Mesenchymal stem cell (in vitro differentiated cells and primary cell): ENCODE measurements at regions not wholly inside any gene's neighbourhood (a gene's known extent, or its start where the extent isn't known, plus 50 kb on each side); places are given as distances from the start of the nearest gene placed in this dataset.

ENCODE experiments used
- DNase-seq: peaks from one replicate; pipeline ENCODE4 v3.0.0-alpha.2; 2013
- H2AFZ ChIP-seq: one replicate; pipeline ENCODE4 v1.6.1; 2013; ENCODE audit warnings: low read depth, mild to moderate bottlenecking, control low read depth, inconsistent platforms, low read length, moderate library complexity
- H2AK5ac ChIP-seq: 2 replicates; pipeline ENCODE4 v1.6.1; 2013; ENCODE audit warnings: low read length, moderate library complexity, mild to moderate bottlenecking, inconsistent platforms; ENCODE audit not compliant: severe bottlenecking
- H2BK120ac ChIP-seq: one replicate; pipeline ENCODE4 v1.6.1; 2013; ENCODE audit warnings: low read depth, mild to moderate bottlenecking, inconsistent platforms, low read length, moderate library complexity
- H2BK12ac ChIP-seq, 2 experiments: one replicate each; pipeline ENCODE4 v1.6.1; 2013; ENCODE audit warnings: inconsistent platforms in 2 of 2, low read length in 2 of 2, mild to moderate bottlenecking in 2 of 2, moderate library complexity in 2 of 2, control low read depth in 1 of 2
- H2BK15ac ChIP-seq: one replicate; pipeline ENCODE4 v1.6.1; 2013; ENCODE audit warnings: mild to moderate bottlenecking, low read depth, inconsistent platforms; ENCODE audit not compliant: poor library complexity, severe bottlenecking
- H2BK5ac ChIP-seq: 2 replicates; pipeline ENCODE4 v1.6.1; 2013; ENCODE audit warnings: low read depth, mild to moderate bottlenecking, low read length, control low read depth, inconsistent platforms; ENCODE audit not compliant: poor library complexity, severe bottlenecking
- H3K14ac ChIP-seq, 2 experiments: one replicate each; pipeline ENCODE4 v1.6.1; 2013; ENCODE audit warnings: inconsistent platforms in 2 of 2, low read length in 2 of 2, control low read depth in 1 of 2, mild to moderate bottlenecking in 1 of 2, moderate library complexity in 1 of 2
- H3K18ac ChIP-seq, 2 experiments: one replicate each; pipeline ENCODE4 v1.6.1; 2013; ENCODE audit warnings: inconsistent platforms in 2 of 2, low read length in 2 of 2, control low read depth in 1 of 2, low read depth in 1 of 2, mild to moderate bottlenecking in 1 of 2
- H3K23ac ChIP-seq, 2 experiments: one replicate each; pipeline ENCODE4 v1.6.1; 2013; ENCODE audit warnings: inconsistent platforms in 2 of 2, low read length in 2 of 2, mild to moderate bottlenecking in 2 of 2, moderate library complexity in 2 of 2, control low read depth in 1 of 2
- H3K27ac ChIP-seq: 2 replicates; pipeline ENCODE4 v1.5.1; 2013; ENCODE audit warnings: mild to moderate bottlenecking, moderate library complexity, low read length, control low read depth, inconsistent platforms; ENCODE audit not compliant: poor library complexity, severe bottlenecking
- H3K27me3 ChIP-seq, 2 experiments: 2 replicates each; pipeline versions ENCODE4 v1.6.1 to v1.7.0; 2013; ENCODE audit warnings: low read length in 2 of 2, mild to moderate bottlenecking in 2 of 2, moderate library complexity in 2 of 2, control low read depth in 1 of 2, inconsistent platforms in 1 of 2; ENCODE audit not compliant: control insufficient read depth in 1 of 2, insufficient read depth in 1 of 2
- H3K36me3 ChIP-seq, 2 experiments: 2 replicates each; pipeline versions ENCODE4 v1.6.1 to v1.7.0; 2013; ENCODE audit warnings: low read length in 2 of 2, control low read depth in 1 of 2, inconsistent platforms in 1 of 2, low read depth in 1 of 2, mild to moderate bottlenecking in 1 of 2; ENCODE audit not compliant: insufficient read depth in 2 of 2, control insufficient read depth in 1 of 2
- H3K4ac ChIP-seq, 2 experiments: one replicate each; pipeline ENCODE4 v1.6.1; 2013; ENCODE audit warnings: inconsistent platforms in 2 of 2, low read length in 2 of 2, mild to moderate bottlenecking in 2 of 2, moderate library complexity in 2 of 2, control low read depth in 1 of 2, low read depth in 1 of 2
- H3K4me1 ChIP-seq: 2 replicates; pipeline ENCODE4 v1.6.1; 2013; ENCODE audit warnings: low read depth, low read length, control low read depth; ENCODE audit not compliant: control insufficient read depth, insufficient read depth
- H3K4me2 ChIP-seq: 2 replicates; pipeline ENCODE4 v1.6.1; 2013; ENCODE audit warnings: low read length, mild to moderate bottlenecking, inconsistent platforms; ENCODE audit not compliant: poor library complexity, severe bottlenecking
- H3K4me3 ChIP-seq, 2 experiments: 2 replicates each; pipeline versions ENCODE4 v1.5.1 to v1.7.0; 2013; ENCODE audit warnings: low read length in 2 of 2, mild to moderate bottlenecking in 2 of 2, control low read depth in 1 of 2, low read depth in 1 of 2; ENCODE audit not compliant: insufficient read depth in 1 of 2
- H3K79me1 ChIP-seq: replicated peaks from 2 replicates; pipeline ENCODE4 v1.6.1; 2013; ENCODE audit warnings: mild to moderate bottlenecking, control low read depth, low read length, inconsistent platforms; ENCODE audit not compliant: poor library complexity, severe bottlenecking
- H3K9ac ChIP-seq: 2 replicates; pipeline ENCODE4 v1.7.0; 2013; ENCODE audit warnings: mild to moderate bottlenecking, low read length, moderate library complexity
- H3K9me3 ChIP-seq: 2 replicates; pipeline ENCODE4 v1.7.0; 2013; ENCODE audit warnings: mild to moderate bottlenecking, low read length; ENCODE audit not compliant: control insufficient read depth
- H4K8ac ChIP-seq: one replicate; pipeline ENCODE4 v1.6.1; 2013; ENCODE audit warnings: inconsistent platforms, mild to moderate bottlenecking, low read length, moderate library complexity
- H4K91ac ChIP-seq: one replicate; pipeline ENCODE4 v1.6.1; 2013; ENCODE audit warnings: mild to moderate bottlenecking, low read length, inconsistent platforms
- WGBS: methylation state at CpG from one replicate; pipeline ENCODE4 v1.1.7; 2013; ENCODE audit warnings: mixed read lengths; 5-methylcytosine and 5-hydroxymethylcytosine counted together

- Histone ChIP-seq H4K91ac (no peak overlapping the region), H3K9ac (no peak overlapping the region), H3K36me3 (no peaks in the 10 kb centered on the region), H2BK15ac (no peak overlapping the region), H3K9me3 (no peaks in the 10 kb centered on the region), H2AFZ (no peak overlapping the region), H2AK5ac (no peak overlapping the region), H2BK5ac (no peak overlapping the region), H3K4me3 (no peak overlapping the region), H3K4me2 (no peak overlapping the region), H3K27ac (no peak overlapping the region), H4K8ac (no peak overlapping the region), H3K4me1 (peaks cover 12% of the 10 kb centered on the region), H2BK12ac (no peak overlapping the region), H3K23ac (no peak overlapping the region), H3K27me3 (peaks cover 0 to 66% of the 10 kb centered on the region in 2 experiments), H3K18ac (no peak overlapping the region), H3K79me1 (no peaks in the 10 kb centered on the region), H3K14ac (no peak overlapping the region), H3K4ac (no peak overlapping the region), H2BK120ac (no peak overlapping the region)
- no peak for DNase-seq
- WGBS: 68% methylated on average over 8 of the region's 8 CpGs
These were observed 811.1 kb downstream of the UQCRFS1 start for GRCh38 chr19:28401739-28402424.

GRCh38 chr19:28400953-28401671, 811.8 kb downstream of the UQCRFS1 start:
- no peak overlapping the region for H3K27ac ChIP-seq
- no peak overlapping the region for H2BK120ac ChIP-seq
- no peak overlapping the region for H3K14ac ChIP-seq
- no peaks in the 10 kb centered on the region for H3K9me3 ChIP-seq
- H3K4me1 ChIP-seq: peaks cover 12% of the 10 kb centered on the region
- H3K18ac ChIP-seq: no peak overlapping the region
- WGBS: 44% methylated on average over 1 of the region's 5 CpGs
- H3K4me3 ChIP-seq: no peak overlapping the region
- no peaks in the 10 kb centered on the region for H3K36me3 ChIP-seq
- no peak overlapping the region for H2BK12ac ChIP-seq
- no peak overlapping the region for H4K8ac ChIP-seq
- no peak overlapping the region for H3K23ac ChIP-seq
- H2AK5ac ChIP-seq: no peak overlapping the region
- H3K4me2 ChIP-seq: no peak overlapping the region
- no peak overlapping the region for H3K9ac ChIP-seq
- H3K4ac ChIP-seq: no peak overlapping the region
- no peak overlapping the region for H2AFZ ChIP-seq
- H3K27me3 ChIP-seq: peaks cover 0 to 66% of the 10 kb centered on the region in 2 experiments
- no peak overlapping the region for H2BK5ac ChIP-seq
- DNase-seq: no peak
- H4K91ac ChIP-seq: no peak overlapping the region
- H2BK15ac ChIP-seq: no peak overlapping the region
- no peaks in the 10 kb centered on the region for H3K79me1 ChIP-seq

GRCh38 chr19:28399187-28399586, 813.8 kb downstream of the UQCRFS1 start:
- peaks cover 13% of the 10 kb centered on the region for H3K4me1 ChIP-seq
- H3K9me3 ChIP-seq: no peaks in the 10 kb centered on the region
- H2BK15ac ChIP-seq: no peak overlapping the region
- no peak overlapping the region for H2BK12ac ChIP-seq
- H3K18ac ChIP-seq: no peak overlapping the region
- no peak overlapping the region for H3K4me2 ChIP-seq
- peaks cover 0 to 55% of the 10 kb centered on the region in 2 experiments for H3K27me3 ChIP-seq
- H3K4me3 ChIP-seq: no peak overlapping the region
- H4K8ac ChIP-seq: no peak overlapping the region
- H3K4ac ChIP-seq: no peak overlapping the region
- no peak overlapping the region for H4K91ac ChIP-seq
- no peaks in the 10 kb centered on the region for H3K79me1 ChIP-seq
- no peaks in the 10 kb centered on the region for H3K36me3 ChIP-seq
- no peak overlapping the region for H3K27ac ChIP-seq
- H2BK120ac ChIP-seq: no peak overlapping the region
- H3K14ac ChIP-seq: no peak overlapping the region
- H2BK5ac ChIP-seq: no peak overlapping the region
- no peak overlapping the region for H2AK5ac ChIP-seq
- H2AFZ ChIP-seq: no peak overlapping the region
- H3K9ac ChIP-seq: no peak overlapping the region
- no peak for DNase-seq
- H3K23ac ChIP-seq: no peak overlapping the region
- WGBS: 78% methylated on average over 1 of the region's 1 CpG

GRCh38 chr19:28397800-28398199, 815.2 kb downstream of the UQCRFS1 start:
- no peak for DNase-seq
- H3K14ac ChIP-seq: no peak overlapping the region
- no peak overlapping the region for H4K91ac ChIP-seq
- H3K4me1 ChIP-seq: peaks cover 6% of the 10 kb centered on the region
- H3K27ac ChIP-seq: no peak overlapping the region
- no peaks in the 10 kb centered on the region for H3K79me1 ChIP-seq
- no peak overlapping the region for H3K18ac ChIP-seq
- no peak overlapping the region for H2AK5ac ChIP-seq
- no peak overlapping the region for H3K23ac ChIP-seq
- no peak overlapping the region for H2BK15ac ChIP-seq
- no peak overlapping the region for H3K9ac ChIP-seq
- WGBS: 80% methylated on average over 4 of the region's 5 CpGs
- H2BK5ac ChIP-seq: no peak overlapping the region
- H3K4ac ChIP-seq: no peak overlapping the region
- no peaks in the 10 kb centered on the region for H3K36me3 ChIP-seq
- H3K4me2 ChIP-seq: no peak overlapping the region
- H2BK12ac ChIP-seq: no peak overlapping the region
- H3K27me3 ChIP-seq: peaks cover 0 to 43% of the 10 kb centered on the region in 2 experiments
- H3K4me3 ChIP-seq: no peak overlapping the region
- H2AFZ ChIP-seq: no peak overlapping the region
- H3K9me3 ChIP-seq: no peaks in the 10 kb centered on the region
- H4K8ac ChIP-seq: no peak overlapping the region
- H2BK120ac ChIP-seq: no peak overlapping the region
